ENCODE measurements at regions not wholly inside any gene's neighbourhood (a gene's known extent, or its start where the extent isn't known, plus 50 kb on each side); places are given as distances from the start of the nearest gene placed in this dataset.
A peak's percentile ranks its signal among the peaks of the same experiment; 100 is the strongest.

DNA sequence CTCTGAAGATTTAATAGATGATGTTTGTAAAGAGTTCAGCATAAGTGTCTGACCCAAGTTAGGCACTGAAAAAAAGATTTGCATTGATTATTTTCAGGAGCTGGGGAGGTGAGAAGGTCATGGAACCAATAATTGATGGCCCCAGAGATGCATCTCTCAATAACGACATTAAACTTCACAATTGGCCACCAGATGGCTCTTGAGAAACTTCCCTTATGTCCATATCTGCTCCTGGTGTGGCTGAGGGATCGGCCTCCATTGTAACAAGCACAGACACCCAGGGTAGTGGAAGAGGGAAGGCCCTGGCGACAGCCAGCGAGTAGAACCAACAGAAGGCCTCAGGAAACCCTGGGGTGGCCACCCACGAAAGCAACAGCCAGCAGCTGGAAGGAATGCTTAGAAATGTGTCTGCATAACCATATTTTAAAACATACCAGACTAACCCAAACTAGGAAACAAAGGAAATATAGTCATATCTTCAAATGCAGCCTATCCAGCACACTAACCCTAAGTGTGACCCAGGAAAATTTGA is 536.7 kb downstream of the SOX2 start:
- TF ChIP-seq CTCF (IDR thresholded peaks at IDR 0.05; ENCODE audit: insufficient read depth, low read length), result no peak
- no peak for TF ChIP-seq REST (IDR thresholded peaks at IDR 0.05; ENCODE audit: insufficient replicate concordance, low read depth)
- TF ChIP-seq GABPA (IDR thresholded peaks at IDR 0.05; ENCODE audit: low read depth), result no peak
- TF ChIP-seq POLR2AphosphoS5 (IDR thresholded peaks at IDR 0.05; ENCODE audit: low read depth), result no peak
- TF ChIP-seq SPI1 (IDR thresholded peaks at IDR 0.05; ENCODE audit: borderline replicate concordance, low read depth), result no peak
- peak in 1 of 2 experiments; percentile 7 for DNase-seq (ENCODE audit: low read depth in 1 of 2, low spot score in 1 of 2)
- Histone ChIP-seq H3K4me3 (replicated peaks; ENCODE audit: insufficient read depth, low read length) (no peak overlapping the region), H3K27ac (replicated peaks) (no peak overlapping the region), H3K27me3 (ENCODE audit: insufficient read depth, poor library complexity, severe bottlenecking) (no peaks in the 10 kb centered on the region)

DNA sequence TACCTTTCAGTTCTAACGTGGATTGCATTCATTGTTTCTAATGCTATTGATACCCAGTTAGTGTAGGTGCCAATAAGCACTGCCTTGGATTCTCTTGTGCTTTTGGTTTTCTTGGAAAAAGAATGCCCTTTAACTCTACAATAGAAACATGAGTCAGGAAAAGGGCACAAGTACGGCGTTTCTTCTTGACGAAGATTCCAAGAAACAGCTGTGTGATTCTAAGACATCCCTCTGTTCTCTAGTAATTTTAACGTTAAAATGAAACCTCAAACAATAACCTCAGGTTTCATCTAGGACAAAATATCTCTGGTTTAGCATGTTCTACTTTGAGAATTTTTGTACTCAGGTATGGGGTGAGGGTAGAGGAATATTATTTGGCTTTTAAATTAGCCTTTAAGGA is 540.5 kb upstream of the ATP11B start:
- no peak overlapping the region for H3K4me3 ChIP-seq (replicated peaks; ENCODE audit: insufficient read depth, low read length)
- DNase-seq (ENCODE audit: low read depth in 1 of 2, low spot score in 1 of 2), result no peak
- no peak overlapping the region for H3K27ac ChIP-seq (replicated peaks)
- H3K27me3 ChIP-seq (ENCODE audit: insufficient read depth, poor library complexity, severe bottlenecking), result peaks cover 6% of the 10 kb centered on the region
- TF ChIP-seq REST (IDR thresholded peaks at IDR 0.05; ENCODE audit: insufficient replicate concordance, low read depth) (no peak), CTCF (IDR thresholded peaks at IDR 0.05; ENCODE audit: insufficient read depth, low read length) (no peak), SPI1 (IDR thresholded peaks at IDR 0.05; ENCODE audit: borderline replicate concordance, low read depth) (no peak), POLR2AphosphoS5 (IDR thresholded peaks at IDR 0.05; ENCODE audit: low read depth) (no peak), GABPA (IDR thresholded peaks at IDR 0.05; ENCODE audit: low read depth) (no peak)

DNA sequence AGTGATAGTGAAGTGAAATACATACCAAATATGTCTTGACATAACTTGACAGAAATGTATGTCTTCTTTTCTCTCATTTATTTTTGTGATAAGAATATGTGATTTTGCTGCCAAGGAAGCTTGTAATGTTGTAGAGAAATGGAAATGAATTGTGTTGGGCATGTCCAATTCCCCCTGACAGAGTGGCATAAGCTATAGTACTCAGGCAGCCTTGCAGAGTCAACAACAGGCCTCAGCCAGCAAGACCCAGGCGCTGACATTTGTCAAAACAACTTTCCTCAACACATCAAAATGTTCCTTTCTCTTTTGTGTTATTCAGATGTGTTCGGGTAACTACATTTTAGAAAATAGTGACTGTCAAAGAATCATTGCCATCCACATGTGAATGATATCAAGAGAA is 538.1 kb upstream of the ATP11B start:
- no peak for DNase-seq (ENCODE audit: low read depth in 1 of 2, low spot score in 1 of 2)
- no peak for TF ChIP-seq SPI1 (IDR thresholded peaks at IDR 0.05; ENCODE audit: borderline replicate concordance, low read depth)
- no peak for TF ChIP-seq GABPA (IDR thresholded peaks at IDR 0.05; ENCODE audit: low read depth)
- TF ChIP-seq CTCF (IDR thresholded peaks at IDR 0.05; ENCODE audit: insufficient read depth, low read length), result no peak
- TF ChIP-seq POLR2AphosphoS5 (IDR thresholded peaks at IDR 0.05; ENCODE audit: low read depth), result no peak
- no peak for TF ChIP-seq REST (IDR thresholded peaks at IDR 0.05; ENCODE audit: insufficient replicate concordance, low read depth)
- Histone ChIP-seq H3K27ac (replicated peaks) (no peak overlapping the region), H3K4me3 (replicated peaks; ENCODE audit: insufficient read depth, low read length) (no peak overlapping the region), H3K27me3 (ENCODE audit: insufficient read depth, poor library complexity, severe bottlenecking) (peaks cover 15% of the 10 kb centered on the region)

Measured in HL-60 (cell line).